WTC11 (cell line): ENCODE measurements at regions not wholly inside any gene's neighbourhood (a gene's known extent, or its start where the extent isn't known, plus 50 kb on each side); places are given as distances from the start of the nearest gene placed in this dataset.

Experiments used
- ATAC-seq: fragments of 200-7000 bp; cut with Tn5 transposase; 2 replicates; pipeline ENCODE4 v1.10.0; 2021; ENCODE audit warnings: mild to moderate bottlenecking, moderate library complexity
- CTCF ChIA-PET: fragments of 300-600 bp; sonication (Branson Sonifier 250); formaldehyde crosslinking; loops from one replicate; lab custom pipeline; 2021; ENCODE audit warnings: antibody characterized with exemption; lab: Charles Lee
- POLR2A ChIA-PET: fragments of 350-600 bp; sonication (Branson Sonifier 250); formaldehyde crosslinking; loops from one replicate; lab custom pipeline; 2021; ENCODE audit warnings: antibody characterized with exemption; lab: Charles Lee
- DNase-seq: peaks from one replicate; pipeline ENCODE4 v3.0.0; 2021; ENCODE audit warnings: low spot score
- H3K27ac Mint-ChIP-seq: 2 replicates; pipeline ENCODE4 v1.8.0; 2021; ENCODE audit warnings: mixed read lengths
- H3K27me3 Mint-ChIP-seq: 2 replicates; pipeline ENCODE4 v1.8.0; 2021; ENCODE audit warnings: low read depth, mild to moderate bottlenecking, moderate library complexity, mixed read lengths
- H3K36me3 Mint-ChIP-seq: 2 replicates; pipeline ENCODE4 v1.8.0; 2021; ENCODE audit warnings: mixed read lengths
- H3K4me1 Mint-ChIP-seq: 2 replicates; pipeline ENCODE4 v1.8.0; 2022; ENCODE audit warnings: mixed read lengths
- H3K4me3 Mint-ChIP-seq: 2 replicates; pipeline ENCODE4 v1.8.0; 2021; ENCODE audit warnings: mild to moderate bottlenecking, moderate library complexity, mixed read lengths
- H3K9me3 Mint-ChIP-seq: 2 replicates; pipeline ENCODE4 v1.8.0; 2021; ENCODE audit warnings: mixed read lengths
- CDX4 ChIP-seq: fragments of 250-450 bp; sonication (Bioruptor Pico); IDR thresholded peaks from 2 replicates; pipeline ENCODE4 v1.9.0; 2021; ENCODE audit warnings: moderate library complexity, mild to moderate bottlenecking, inconsistent platforms, borderline replicate concordance
- CREM ChIP-seq: sonication (generic); formaldehyde crosslinking; IDR thresholded peaks from 2 replicates; pipeline ENCODE4 v1.8.1; 2022; ENCODE audit warnings: mild to moderate bottlenecking, missing genetic modification reagents, moderate library complexity
- CTCF ChIP-seq: fragments of 200-600 bp; IDR thresholded peaks from 2 replicates; pipeline ENCODE4 v1.8.0; 2022; ENCODE audit warnings: antibody characterized with exemption
- E2F1 ChIP-seq: sonication (generic); formaldehyde crosslinking; IDR thresholded peaks from 2 replicates; pipeline ENCODE4 v1.8.0; 2022; ENCODE audit warnings: mild to moderate bottlenecking, missing genetic modification reagents
- E2F4 ChIP-seq: sonication (generic); formaldehyde crosslinking; IDR thresholded peaks from 2 replicates; pipeline ENCODE4 v1.8.1; 2022; ENCODE audit warnings: low read depth, mild to moderate bottlenecking, moderate library complexity, missing genetic modification reagents, borderline replicate concordance
- FOXP1 ChIP-seq: sonication (generic); formaldehyde crosslinking; IDR thresholded peaks from 2 replicates; pipeline ENCODE4 v1.8.0; 2022; ENCODE audit warnings: missing genetic modification reagents, mild to moderate bottlenecking, moderate library complexity, borderline replicate concordance
- JAZF1 ChIP-seq: fragments of 250-450 bp; sonication (Bioruptor Pico); IDR thresholded peaks from 2 replicates; pipeline ENCODE4 v1.9.0; 2021; ENCODE audit warnings: moderate library complexity, mild to moderate bottlenecking, inconsistent platforms
- PREB ChIP-seq: sonication (generic); formaldehyde crosslinking; IDR thresholded peaks from 2 replicates; pipeline ENCODE4 v1.8.1; 2022; ENCODE audit warnings: mild to moderate bottlenecking, missing genetic modification reagents, moderate library complexity, borderline replicate concordance
- SMAD3 ChIP-seq: sonication (generic); formaldehyde crosslinking; IDR thresholded peaks from 2 replicates; pipeline ENCODE4 v1.8.0; 2022; ENCODE audit warnings: missing genetic modification reagents, mild to moderate bottlenecking, borderline replicate concordance
- SP1 ChIP-seq: sonication (generic); formaldehyde crosslinking; conservative IDR thresholded peaks from 2 replicates; pipeline ENCODE4 v1.8.1; 2022; ENCODE audit warnings: missing genetic modification reagents
- ZNF219 ChIP-seq: sonication (generic); formaldehyde crosslinking; IDR thresholded peaks from 2 replicates; pipeline ENCODE4 v1.8.0; 2023; ENCODE audit warnings: missing genetic modification reagents, mild to moderate bottlenecking, borderline replicate concordance
- ZNF232 ChIP-seq: sonication (generic); formaldehyde crosslinking; IDR thresholded peaks from 2 replicates; pipeline ENCODE4 v1.8.0; 2022; ENCODE audit warnings: mild to moderate bottlenecking, missing genetic modification reagents
- ZNF263 ChIP-seq: sonication (generic); formaldehyde crosslinking; IDR thresholded peaks from 2 replicates; pipeline ENCODE4 v1.8.1; 2022; ENCODE audit warnings: low read depth, mild to moderate bottlenecking, moderate library complexity, missing genetic modification reagents
- ZNF281 ChIP-seq: sonication (generic); formaldehyde crosslinking; IDR thresholded peaks from 2 replicates; pipeline ENCODE4 v1.8.0; 2023; ENCODE audit warnings: mild to moderate bottlenecking, missing genetic modification reagents
- ZNF317 ChIP-seq: sonication (generic); formaldehyde crosslinking; IDR thresholded peaks from 2 replicates; pipeline ENCODE4 v1.8.1; 2023; ENCODE audit warnings: low read depth, mild to moderate bottlenecking, moderate library complexity, missing genetic modification reagents, borderline replicate concordance
- ZNF396 ChIP-seq: fragments of 250-450 bp; sonication (Bioruptor Pico); IDR thresholded peaks from 2 replicates; pipeline ENCODE4 v1.8.0; 2021; ENCODE audit warnings: mild to moderate bottlenecking, moderate library complexity, borderline replicate concordance
- TF ChIP-seq, protein P1 (sequence below): fragments of 250-450 bp; sonication (Bioruptor Pico); IDR thresholded peaks from 2 replicates; pipeline ENCODE4 v1.9.0; 2021; ENCODE audit warnings: mild to moderate bottlenecking
- TF ChIP-seq, protein P2 (sequence below): fragments of 250-450 bp; sonication (Bioruptor Pico); IDR thresholded peaks from 2 replicates; pipeline ENCODE4 v2.1.2; 2022; ENCODE audit warnings: mild to moderate bottlenecking, moderate library complexity
- TF ChIP-seq, protein P3 (sequence below): fragments of 250-450 bp; sonication (Bioruptor Pico); IDR thresholded peaks from 2 replicates; pipeline ENCODE4 v1.9.0; 2021; ENCODE audit warnings: mild to moderate bottlenecking

- no peak overlapping the region for H3K4me3 Mint-ChIP-seq
- H3K27me3 Mint-ChIP-seq: no peaks in the 10 kb centered on the region; the same call in 1 of the 2 replicates
- no peaks in the 10 kb centered on the region for H3K36me3 Mint-ChIP-seq
- peaks cover 30% of the 10 kb centered on the region for H3K9me3 Mint-ChIP-seq
- DNase-seq (no peak), ATAC-seq (no peak)
- TF ChIP-seq SMAD3 (CRISPR knock-in tag) (no peak), PREB (CRISPR knock-in tag) (no peak), SP1 (no peak), ZNF396 (CRISPR knock-in tag) (no peak), CTCF (no peak), ZNF263 (CRISPR knock-in tag) (no peak), ZNF281 (CRISPR knock-in tag) (no peak)
- TF ChIP-seq, protein P1, sequence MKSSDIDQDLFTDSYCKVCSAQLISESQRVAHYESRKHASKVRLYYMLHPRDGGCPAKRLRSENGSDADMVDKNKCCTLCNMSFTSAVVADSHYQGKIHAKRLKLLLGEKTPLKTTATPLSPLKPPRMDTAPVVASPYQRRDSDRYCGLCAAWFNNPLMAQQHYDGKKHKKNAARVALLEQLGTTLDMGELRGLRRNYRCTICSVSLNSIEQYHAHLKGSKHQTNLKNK (CRISPR knock-in tag): no peak
- TF ChIP-seq, all 79 proteins: peak for 0
- ChIA-PET CTCF (no interaction called here), POLR2A (no interaction called here)
- H3K4me1 Mint-ChIP-seq: no peaks in the 10 kb centered on the region
- H3K27ac Mint-ChIP-seq: no peak overlapping the region
Observed at GRCh38 chr4:104964410-104965175, 182.1 kb upstream of the TET2 start.

GRCh38 chr4:104966349-104967033 lies 180.2 kb upstream of the TET2 start:
- peaks cover 20% of the 10 kb centered on the region for H3K9me3 Mint-ChIP-seq
- H3K4me1 Mint-ChIP-seq: no peaks in the 10 kb centered on the region
- H3K27ac Mint-ChIP-seq: no peak overlapping the region
- ChIA-PET POLR2A (no interaction called here), CTCF (no interaction called here)
- DNase-seq (no peak), ATAC-seq (no peak)
- H3K36me3 Mint-ChIP-seq: no peaks in the 10 kb centered on the region
- H3K4me3 Mint-ChIP-seq: no peak overlapping the region
- H3K27me3 Mint-ChIP-seq: no peaks in the 10 kb centered on the region
- TF ChIP-seq, protein P2, sequence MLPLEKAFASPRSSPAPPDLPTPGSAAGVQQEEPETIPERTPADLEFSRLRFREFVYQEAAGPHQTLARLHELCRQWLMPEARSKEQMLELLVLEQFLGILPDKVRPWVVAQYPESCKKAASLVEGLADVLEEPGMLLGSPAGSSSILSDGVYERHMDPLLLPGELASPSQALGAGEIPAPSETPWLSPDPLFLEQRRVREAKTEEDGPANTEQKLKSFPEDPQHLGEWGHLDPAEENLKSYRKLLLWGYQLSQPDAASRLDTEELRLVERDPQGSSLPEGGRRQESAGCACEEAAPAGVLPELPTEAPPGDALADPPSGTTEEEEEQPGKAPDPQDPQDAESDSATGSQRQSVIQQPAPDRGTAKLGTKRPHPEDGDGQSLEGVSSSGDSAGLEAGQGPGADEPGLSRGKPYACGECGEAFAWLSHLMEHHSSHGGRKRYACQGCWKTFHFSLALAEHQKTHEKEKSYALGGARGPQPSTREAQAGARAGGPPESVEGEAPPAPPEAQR: no peak
- no peak for TF ChIP-seq JAZF1 (CRISPR knock-in tag)
- TF ChIP-seq E2F4 (CRISPR knock-in tag): no peak
- no peak for TF ChIP-seq CDX4 (CRISPR knock-in tag)
- TF ChIP-seq FOXP1: no peak
- TF ChIP-seq, protein P3, sequence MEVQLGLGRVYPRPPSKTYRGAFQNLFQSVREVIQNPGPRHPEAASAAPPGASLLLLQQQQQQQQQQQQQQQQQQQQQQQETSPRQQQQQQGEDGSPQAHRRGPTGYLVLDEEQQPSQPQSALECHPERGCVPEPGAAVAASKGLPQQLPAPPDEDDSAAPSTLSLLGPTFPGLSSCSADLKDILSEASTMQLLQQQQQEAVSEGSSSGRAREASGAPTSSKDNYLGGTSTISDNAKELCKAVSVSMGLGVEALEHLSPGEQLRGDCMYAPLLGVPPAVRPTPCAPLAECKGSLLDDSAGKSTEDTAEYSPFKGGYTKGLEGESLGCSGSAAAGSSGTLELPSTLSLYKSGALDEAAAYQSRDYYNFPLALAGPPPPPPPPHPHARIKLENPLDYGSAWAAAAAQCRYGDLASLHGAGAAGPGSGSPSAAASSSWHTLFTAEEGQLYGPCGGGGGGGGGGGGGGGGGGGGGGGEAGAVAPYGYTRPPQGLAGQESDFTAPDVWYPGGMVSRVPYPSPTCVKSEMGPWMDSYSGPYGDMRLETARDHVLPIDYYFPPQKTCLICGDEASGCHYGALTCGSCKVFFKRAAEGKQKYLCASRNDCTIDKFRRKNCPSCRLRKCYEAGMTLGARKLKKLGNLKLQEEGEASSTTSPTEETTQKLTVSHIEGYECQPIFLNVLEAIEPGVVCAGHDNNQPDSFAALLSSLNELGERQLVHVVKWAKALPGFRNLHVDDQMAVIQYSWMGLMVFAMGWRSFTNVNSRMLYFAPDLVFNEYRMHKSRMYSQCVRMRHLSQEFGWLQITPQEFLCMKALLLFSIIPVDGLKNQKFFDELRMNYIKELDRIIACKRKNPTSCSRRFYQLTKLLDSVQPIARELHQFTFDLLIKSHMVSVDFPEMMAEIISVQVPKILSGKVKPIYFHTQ (CRISPR knock-in tag): no peak
- no peak for TF ChIP-seq ZNF232 (CRISPR knock-in tag)
- TF ChIP-seq E2F1 (CRISPR knock-in tag): no peak
- no peak for TF ChIP-seq CREM (CRISPR knock-in tag)
- no peak for TF ChIP-seq ZNF219 (CRISPR knock-in tag)
- TF ChIP-seq ZNF317 (CRISPR knock-in tag): no peak
